ENCODE measurements at regions not wholly inside any gene's neighbourhood (a gene's known extent, or its start where the extent isn't known, plus 50 kb on each side); places are given as distances from the start of the nearest gene placed in this dataset.

DNA sequence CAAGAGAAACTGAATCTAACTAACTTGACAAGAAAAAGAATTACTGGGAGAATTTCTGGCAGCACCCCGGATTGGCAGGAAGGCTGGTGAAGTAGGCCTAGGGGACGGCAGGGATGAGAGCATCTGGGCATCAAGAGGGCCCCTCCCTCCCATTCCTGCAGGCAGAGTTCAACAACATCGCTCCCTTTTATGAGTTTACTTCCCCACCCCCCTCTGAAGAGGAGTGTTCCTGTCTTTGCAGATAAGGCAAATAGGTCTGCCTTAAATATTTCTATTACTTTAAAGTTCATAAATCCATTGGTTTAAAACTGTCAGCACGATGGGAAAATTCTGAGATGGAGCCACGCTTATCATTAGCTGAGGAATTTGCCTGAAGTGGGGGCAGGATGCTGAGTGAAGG is 168.7 kb downstream of the TBX5 start:
- POLR2A ChIA-PET = no interaction called here
- Histone ChIP-seq H3K27ac (ENCODE audit: low read depth, low read length) (no peak overlapping the region), H3K4me1 (ENCODE audit: control insufficient read depth in 2 of 2, insufficient read depth in 2 of 2, low read length in 2 of 2) (no peaks in the 10 kb centered on the region), H3K36me3 (ENCODE audit: control insufficient read depth in 2 of 3, insufficient read depth in 3 of 3, low read length in 3 of 3) (no peaks in the 10 kb centered on the region), H3K4me3 (ENCODE audit: low read length) (no peak overlapping the region), H3K27me3 (ENCODE audit: control insufficient read depth in 2 of 2, insufficient read depth in 2 of 2, low read length in 2 of 2) (no peaks in the 10 kb centered on the region), H3K9me3 (ENCODE audit: control insufficient read depth in 2 of 3, low read length in 3 of 3) (no peaks in the 10 kb centered on the region)
- Mint-ChIP-seq H3K27ac (no peak overlapping the region), H3K9me3 (peaks cover 0 to 6% (median 0%) of the 10 kb centered on the region in 11 donors), H3K36me3 (no peaks in the 10 kb centered on the region), H3K4me3 (no peak overlapping the region), H3K4me1 (no peaks in the 10 kb centered on the region), H3K27me3 (peaks cover 0 to 11% (median 8%) of the 10 kb centered on the region in 5 donors)
- CTCF ChIA-PET = no interaction called here
- ATAC-seq (no peak), DNase-seq (no peak)
- intact Hi-C loops (cut with micrococcal nuclease) = no loop called here

DNA sequence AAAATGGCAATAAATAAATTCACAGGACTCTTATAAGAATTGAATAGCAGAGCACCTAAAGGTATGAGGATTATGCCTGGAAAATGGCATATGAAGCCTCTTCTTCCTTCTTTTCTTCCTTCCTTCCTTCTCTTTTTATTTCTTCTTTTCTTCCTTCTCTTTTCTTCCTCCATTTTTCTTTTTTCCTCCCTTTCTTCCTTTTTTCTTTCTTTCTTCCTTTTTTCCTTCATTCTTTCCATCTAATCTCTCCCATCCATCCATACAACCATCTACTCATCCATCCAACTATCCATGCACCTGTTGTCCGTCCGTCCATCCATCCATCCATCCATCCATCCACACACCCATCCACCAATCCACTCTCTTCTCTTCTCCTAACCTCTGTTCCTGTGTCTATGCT is 173.8 kb downstream of the TBX5 start:
- intact Hi-C loops (cut with micrococcal nuclease) = no loop called here
- ATAC-seq = no peak
- no peak overlapping the region for H3K4me3 Mint-ChIP-seq
- peaks cover 0 to 19% (median 0%) of the 10 kb centered on the region in 11 donors for H3K9me3 Mint-ChIP-seq
- H3K36me3 Mint-ChIP-seq = no peaks in the 10 kb centered on the region
- Histone ChIP-seq H3K9me3 (ENCODE audit: control insufficient read depth in 2 of 3, low read length in 3 of 3) (no peaks in the 10 kb centered on the region), H3K4me1 (ENCODE audit: control insufficient read depth in 2 of 2, insufficient read depth in 2 of 2, low read length in 2 of 2) (no peaks in the 10 kb centered on the region), H3K27me3 (ENCODE audit: control insufficient read depth in 2 of 2, insufficient read depth in 2 of 2, low read length in 2 of 2) (no peaks in the 10 kb centered on the region), H3K27ac (ENCODE audit: low read depth, low read length) (no peak overlapping the region), H3K4me3 (ENCODE audit: low read length) (no peak overlapping the region), H3K36me3 (ENCODE audit: control insufficient read depth in 2 of 3, insufficient read depth in 3 of 3, low read length in 3 of 3) (no peaks in the 10 kb centered on the region)
- ChIA-PET POLR2A (no interaction called here), CTCF (no interaction called here)
- no peaks in the 10 kb centered on the region for H3K27me3 Mint-ChIP-seq
- H3K4me1 Mint-ChIP-seq = no peaks in the 10 kb centered on the region
- H3K27ac Mint-ChIP-seq = no peak overlapping the region
- no peak for DNase-seq

- H3K9me3 Mint-ChIP-seq = peaks cover 0 to 23% (median 0%) of the 10 kb centered on the region in 11 donors
- ATAC-seq (no peak), DNase-seq (no peak)
- H3K36me3 Mint-ChIP-seq = no peaks in the 10 kb centered on the region
- Histone ChIP-seq H3K27ac (ENCODE audit: low read depth, low read length) (no peak overlapping the region), H3K9me3 (ENCODE audit: control insufficient read depth in 2 of 3, low read length in 3 of 3) (no peaks in the 10 kb centered on the region), H3K4me3 (ENCODE audit: low read length) (no peak overlapping the region), H3K4me1 (ENCODE audit: control insufficient read depth in 2 of 2, insufficient read depth in 2 of 2, low read length in 2 of 2) (no peaks in the 10 kb centered on the region), H3K27me3 (ENCODE audit: control insufficient read depth in 2 of 2, insufficient read depth in 2 of 2, low read length in 2 of 2) (no peaks in the 10 kb centered on the region), H3K36me3 (ENCODE audit: control insufficient read depth in 2 of 3, insufficient read depth in 3 of 3, low read length in 3 of 3) (no peaks in the 10 kb centered on the region)
- no peak overlapping the region for H3K4me3 Mint-ChIP-seq
- ChIA-PET POLR2A (no interaction called here), CTCF (no interaction called here)
- H3K4me1 Mint-ChIP-seq = no peaks in the 10 kb centered on the region
- H3K27me3 Mint-ChIP-seq = peaks cover 0 to 12% (median 4%) of the 10 kb centered on the region in 5 donors
- intact Hi-C loops (cut with micrococcal nuclease) = no loop called here
- no peak overlapping the region for H3K27ac Mint-ChIP-seq
Observed at GRCh38 chr12:114229150-114229549, 176.8 kb downstream of the TBX5 start.

DNA sequence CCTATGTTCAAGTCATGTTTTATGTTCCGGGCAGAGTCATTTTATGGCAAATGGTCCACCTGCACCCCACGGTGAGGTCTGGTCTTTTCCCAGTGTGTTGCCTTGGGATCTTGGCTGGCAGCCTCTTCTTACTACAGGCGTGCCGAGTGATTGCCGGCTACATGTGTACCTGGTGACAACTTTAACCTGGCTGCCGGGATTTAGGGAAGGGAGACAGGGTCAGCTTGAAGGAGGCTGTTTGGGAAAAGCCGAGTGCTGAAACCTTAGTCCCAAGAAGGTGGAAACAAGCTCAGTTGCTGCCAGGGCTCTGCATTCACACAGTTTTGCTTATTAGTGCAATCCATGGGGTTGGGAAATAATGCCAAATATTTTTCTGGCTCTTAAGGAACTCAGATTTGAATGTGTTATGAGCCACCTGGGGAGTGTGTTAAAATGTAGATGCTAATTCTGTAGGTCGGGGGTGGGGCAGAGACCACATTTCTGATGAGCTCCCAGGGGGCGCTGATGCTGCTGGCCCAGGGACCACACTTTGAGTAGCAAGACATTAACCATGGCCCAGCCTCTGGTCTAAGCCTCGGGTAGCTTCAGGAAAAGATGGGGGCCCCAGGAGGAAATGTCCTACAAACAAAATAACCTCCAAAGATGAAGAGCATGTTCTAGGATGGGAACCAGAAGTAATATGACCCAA is 179.6 kb downstream of the TBX5 start:
- Histone ChIP-seq H3K4me1 (ENCODE audit: control insufficient read depth in 2 of 2, insufficient read depth in 2 of 2, low read length in 2 of 2) (no peaks in the 10 kb centered on the region), H3K27me3 (ENCODE audit: control insufficient read depth in 2 of 2, insufficient read depth in 2 of 2, low read length in 2 of 2) (no peaks in the 10 kb centered on the region), H3K9me3 (ENCODE audit: control insufficient read depth in 2 of 3, low read length in 3 of 3) (no peaks in the 10 kb centered on the region), H3K36me3 (ENCODE audit: control insufficient read depth in 2 of 3, insufficient read depth in 3 of 3, low read length in 3 of 3) (no peaks in the 10 kb centered on the region), H3K4me3 (ENCODE audit: low read length) (no peak overlapping the region), H3K27ac (ENCODE audit: low read depth, low read length) (no peak overlapping the region)
- ATAC-seq = no peak
- Mint-ChIP-seq H3K27me3 (peaks cover 2 to 29% (median 18%) of the 10 kb centered on the region in 5 donors), H3K9me3 (peaks cover 0 to 22% (median 2%) of the 10 kb centered on the region in 11 donors), H3K36me3 (no peaks in the 10 kb centered on the region), H3K27ac (no peak overlapping the region), H3K4me3 (no peak overlapping the region), H3K4me1 (no peaks in the 10 kb centered on the region)
- ChIA-PET POLR2A (no interaction called here), CTCF (no interaction called here)
- intact Hi-C loops (cut with micrococcal nuclease) = no loop called here
- no peak for DNase-seq

- H3K4me1 Mint-ChIP-seq = peaks cover 0 to 2% (median 0%) of the 10 kb centered on the region in 7 donors
- Histone ChIP-seq H3K27me3 (ENCODE audit: control insufficient read depth in 2 of 2, insufficient read depth in 2 of 2, low read length in 2 of 2) (no peaks in the 10 kb centered on the region), H3K27ac (ENCODE audit: low read depth, low read length) (no peak overlapping the region), H3K36me3 (ENCODE audit: control insufficient read depth in 2 of 3, insufficient read depth in 3 of 3, low read length in 3 of 3) (no peaks in the 10 kb centered on the region), H3K4me1 (ENCODE audit: control insufficient read depth in 2 of 2, insufficient read depth in 2 of 2, low read length in 2 of 2) (no peaks in the 10 kb centered on the region), H3K9me3 (ENCODE audit: control insufficient read depth in 2 of 3, low read length in 3 of 3) (no peaks in the 10 kb centered on the region), H3K4me3 (ENCODE audit: low read length) (no peak overlapping the region)
- H3K4me3 Mint-ChIP-seq = no peak overlapping the region
- no peak for DNase-seq
- H3K27ac Mint-ChIP-seq = no peak overlapping the region
- H3K27me3 Mint-ChIP-seq = peaks cover 2 to 47% (median 25%) of the 10 kb centered on the region in 5 donors
- H3K36me3 Mint-ChIP-seq = no peaks in the 10 kb centered on the region
- CTCF ChIA-PET = no interaction called here
- peaks cover 2 to 21% (median 7%) of the 10 kb centered on the region in 11 donors for H3K9me3 Mint-ChIP-seq
- POLR2A ChIA-PET = no interaction called here
- intact Hi-C loops (cut with micrococcal nuclease) = no loop called here
- ATAC-seq = no peak
Observed at GRCh38 chr12:114221957-114222630, 183.8 kb downstream of the TBX5 start.

- Histone ChIP-seq H3K36me3 (ENCODE audit: control insufficient read depth in 2 of 3, insufficient read depth in 3 of 3, low read length in 3 of 3) (no peaks in the 10 kb centered on the region), H3K9me3 (ENCODE audit: control insufficient read depth in 2 of 3, low read length in 3 of 3) (no peaks in the 10 kb centered on the region), H3K27me3 (ENCODE audit: control insufficient read depth in 2 of 2, insufficient read depth in 2 of 2, low read length in 2 of 2) (no peaks in the 10 kb centered on the region), H3K4me1 (ENCODE audit: control insufficient read depth in 2 of 2, insufficient read depth in 2 of 2, low read length in 2 of 2) (no peaks in the 10 kb centered on the region), H3K4me3 (ENCODE audit: low read length) (no peak overlapping the region), H3K27ac (ENCODE audit: low read depth, low read length) (no peak overlapping the region)
- peaks cover 0 to 2% (median 0%) of the 10 kb centered on the region in 7 donors for H3K4me1 Mint-ChIP-seq
- no peak overlapping the region for H3K27ac Mint-ChIP-seq
- no peak for ATAC-seq
- no peak overlapping the region for H3K4me3 Mint-ChIP-seq
- ChIA-PET POLR2A (no interaction called here), CTCF (no interaction called here)
- DNase-seq = no peak
- no peaks in the 10 kb centered on the region for H3K36me3 Mint-ChIP-seq
- H3K9me3 Mint-ChIP-seq = peaks cover 2 to 21% (median 10%) of the 10 kb centered on the region in 11 donors
- intact Hi-C loops (cut with micrococcal nuclease) = no loop called here
- peaks cover 2 to 48% (median 29%) of the 10 kb centered on the region in 5 donors for H3K27me3 Mint-ChIP-seq
Observed at GRCh38 chr12:114221136-114221833, 184.7 kb downstream of the TBX5 start.

All from naive thymus-derived CD4-positive, alpha-beta T cell (primary cell).